ENCODE measurements at regions not wholly inside any gene's neighbourhood (a gene's known extent, or its start where the extent isn't known, plus 50 kb on each side); places are given as distances from the start of the nearest gene placed in this dataset.

DNA sequence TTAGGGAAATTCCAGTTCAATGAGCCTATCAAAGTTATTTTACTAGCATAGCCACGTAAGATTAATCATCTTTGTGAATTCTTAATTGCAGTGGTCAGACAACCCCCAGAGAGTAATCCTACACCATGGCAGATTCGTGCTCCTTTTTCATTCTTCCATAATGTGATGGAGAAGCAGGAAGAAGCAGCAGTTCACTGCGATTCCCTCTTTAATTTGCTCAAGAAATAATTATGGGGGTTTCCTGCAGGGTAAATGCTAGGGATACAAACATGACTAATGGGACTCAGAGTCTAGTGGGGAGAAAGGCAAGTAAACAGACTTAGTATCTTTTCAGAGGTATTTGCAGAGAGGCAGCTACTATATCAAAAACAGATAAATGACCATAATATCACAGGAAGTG, 175.8 kb upstream of the HNRNPA3 start:
- DNase-seq (ENCODE audit: low read depth, low spot score) = no peak
- Mint-ChIP-seq H3K27me3 (ENCODE audit: low read depth) (peaks cover 45% of the 10 kb centered on the region), H3K36me3 (ENCODE audit: low read depth) (no peaks in the 10 kb centered on the region), H3K4me1 (peaks cover 5% of the 10 kb centered on the region), H3K9me3 (peaks cover 4% of the 10 kb centered on the region), H3K4me3 (no peak overlapping the region), H3K27ac (ENCODE audit: unreplicated experiment) (no peak overlapping the region)
- TF ChIP-seq CTCF (conservative IDR thresholded peaks at IDR 0.05) = no peak

DNA sequence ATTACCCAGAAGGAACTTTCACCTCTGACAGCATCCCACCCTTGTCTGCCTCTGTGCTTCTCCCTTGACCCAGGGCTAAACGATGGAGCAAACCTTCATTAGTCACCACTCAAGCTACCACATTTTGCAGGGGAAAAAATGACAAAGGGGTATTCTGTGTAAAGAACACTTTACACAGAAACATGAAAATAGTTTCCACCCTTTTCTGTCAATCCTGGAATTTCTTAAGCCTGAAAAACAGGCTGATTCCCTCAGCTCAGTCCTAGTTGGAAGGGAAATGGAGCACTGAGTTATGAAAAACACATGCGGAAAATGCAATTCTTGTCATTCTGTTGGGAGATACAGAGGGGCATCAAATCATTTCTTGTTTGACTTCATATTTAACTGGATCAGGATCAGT, 175.0 kb upstream of the HNRNPA3 start:
- DNase-seq (ENCODE audit: low read depth, low spot score) = no peak
- H3K4me1 Mint-ChIP-seq = peaks cover 5% of the 10 kb centered on the region
- H3K36me3 Mint-ChIP-seq (ENCODE audit: low read depth) = no peaks in the 10 kb centered on the region
- H3K4me3 Mint-ChIP-seq = no peak overlapping the region
- peaks cover 39% of the 10 kb centered on the region for H3K27me3 Mint-ChIP-seq (ENCODE audit: low read depth)
- no peak overlapping the region for H3K27ac Mint-ChIP-seq (ENCODE audit: unreplicated experiment)
- no peak for TF ChIP-seq CTCF (conservative IDR thresholded peaks at IDR 0.05)
- peaks cover 4% of the 10 kb centered on the region for H3K9me3 Mint-ChIP-seq

GRCh38 chr2:177038787-177039484, 173.7 kb upstream of the HNRNPA3 start:
- Mint-ChIP-seq H3K9me3 (peaks cover 2% of the 10 kb centered on the region), H3K36me3 (ENCODE audit: low read depth) (no peaks in the 10 kb centered on the region), H3K4me3 (no peak overlapping the region), H3K27me3 (ENCODE audit: low read depth) (peaks cover 34% of the 10 kb centered on the region), H3K27ac (ENCODE audit: unreplicated experiment) (no peak overlapping the region), H3K4me1 (peaks cover 5% of the 10 kb centered on the region)
- TF ChIP-seq CTCF (conservative IDR thresholded peaks at IDR 0.05) = no peak
- no peak for DNase-seq (ENCODE audit: low read depth, low spot score)

DNA sequence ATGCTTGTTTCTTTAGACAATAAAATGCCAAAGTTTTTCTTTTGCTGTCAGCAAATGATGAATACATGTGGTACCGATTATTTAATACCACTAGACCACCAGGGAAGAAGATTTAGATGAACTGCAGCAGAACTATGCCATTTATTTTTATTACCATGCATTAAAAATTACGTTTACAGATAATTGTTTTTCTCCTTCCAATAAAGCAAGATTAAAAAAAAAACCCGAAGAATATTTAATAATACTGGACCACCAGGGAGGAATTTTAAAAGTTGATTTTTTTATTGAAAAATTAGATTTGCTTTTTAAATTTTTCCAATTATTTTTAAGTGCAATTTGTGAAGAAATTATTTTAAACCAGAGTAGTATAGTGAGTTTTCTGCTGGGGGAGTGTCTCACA, 170.3 kb upstream of the HNRNPA3 start:
- H3K9me3 Mint-ChIP-seq = no peaks in the 10 kb centered on the region
- no peak overlapping the region for H3K27ac Mint-ChIP-seq (ENCODE audit: unreplicated experiment)
- H3K27me3 Mint-ChIP-seq (ENCODE audit: low read depth) = peaks cover 20% of the 10 kb centered on the region
- no peak for DNase-seq (ENCODE audit: low read depth, low spot score)
- H3K36me3 Mint-ChIP-seq (ENCODE audit: low read depth) = no peaks in the 10 kb centered on the region
- no peak overlapping the region for H3K4me3 Mint-ChIP-seq
- peaks cover 5% of the 10 kb centered on the region for H3K4me1 Mint-ChIP-seq
- no peak for TF ChIP-seq CTCF (conservative IDR thresholded peaks at IDR 0.05)

DNA sequence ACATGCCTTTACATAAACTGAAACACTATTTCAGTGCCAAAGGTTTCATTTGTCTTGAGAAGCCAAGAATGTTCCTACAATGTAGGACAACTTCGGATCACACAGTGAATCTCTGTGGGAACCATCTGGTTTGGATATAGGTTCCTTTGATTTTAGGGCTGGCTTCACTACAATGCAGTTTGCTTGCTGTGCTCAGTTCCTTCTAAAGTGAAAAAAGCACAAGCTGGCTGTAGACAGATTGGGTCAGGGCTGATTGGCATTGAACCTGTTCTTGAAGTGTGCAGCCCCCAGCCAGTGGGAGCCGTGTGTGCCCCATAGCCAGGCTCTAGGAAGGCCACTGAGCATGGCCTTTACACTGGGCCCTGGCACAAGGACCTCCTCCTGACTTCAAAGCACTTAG, 167.9 kb upstream of the HNRNPA3 start:
- Mint-ChIP-seq H3K9me3 (peaks cover 2% of the 10 kb centered on the region), H3K4me3 (no peak overlapping the region), H3K4me1 (no peaks in the 10 kb centered on the region), H3K27me3 (ENCODE audit: low read depth) (peaks cover 12% of the 10 kb centered on the region), H3K36me3 (ENCODE audit: low read depth) (no peaks in the 10 kb centered on the region), H3K27ac (ENCODE audit: unreplicated experiment) (no peak overlapping the region)
- no peak for DNase-seq (ENCODE audit: low read depth, low spot score)
- TF ChIP-seq CTCF (conservative IDR thresholded peaks at IDR 0.05) = no peak

All from neural crest cell (in vitro differentiated cells).